Endothelial cell (in vitro differentiated cells): ENCODE measurements at regions not wholly inside any gene's neighbourhood (a gene's known extent, or its start where the extent isn't known, plus 50 kb on each side); places are given as distances from the start of the nearest gene placed in this dataset.

Experiments
- DNase-seq: peaks from one replicate; pipeline ENCODE4 v3.0.0; 2021; ENCODE audit warnings: low spot score
- H3K27ac Mint-ChIP-seq: one replicate; pipeline ENCODE4 v1.8.0; 2021; ENCODE audit warnings: mixed read lengths, inconsistent platforms; ENCODE audit not compliant: unreplicated experiment
- H3K27me3 Mint-ChIP-seq: one replicate; pipeline ENCODE4 v1.8.0; 2021; ENCODE audit warnings: mild to moderate bottlenecking, moderate library complexity, mixed read lengths, inconsistent platforms; ENCODE audit not compliant: unreplicated experiment
- H3K36me3 Mint-ChIP-seq: one replicate; pipeline ENCODE4 v1.8.0; 2021; ENCODE audit warnings: mild to moderate bottlenecking, low read depth, mixed read lengths, inconsistent platforms; ENCODE audit not compliant: unreplicated experiment
- H3K4me1 Mint-ChIP-seq: one replicate; pipeline ENCODE4 v1.8.0; 2021; ENCODE audit warnings: mild to moderate bottlenecking, mixed read lengths, inconsistent platforms; ENCODE audit not compliant: unreplicated experiment
- H3K4me3 Mint-ChIP-seq: one replicate; pipeline ENCODE4 v1.8.0; 2021; ENCODE audit warnings: mild to moderate bottlenecking, mixed read lengths, inconsistent platforms; ENCODE audit not compliant: unreplicated experiment
- H3K9me3 Mint-ChIP-seq: one replicate; pipeline ENCODE4 v1.8.0; 2021; ENCODE audit warnings: mixed read lengths, inconsistent platforms; ENCODE audit not compliant: unreplicated experiment
- TF ChIP-seq, protein P1 (sequence below): fragments of 200-600 bp; sonication (generic); IDR thresholded peaks from one replicate; pipeline ENCODE4 v1.5.0; 2021; ENCODE audit warnings: antibody characterized with exemption; ENCODE audit not compliant: unreplicated experiment

GRCh38 chr9:26415528-26415927 lies 477.1 kb downstream of the CAAP1 start:
- no peaks in the 10 kb centered on the region for H3K27me3 Mint-ChIP-seq
- H3K27ac Mint-ChIP-seq = no peak overlapping the region
- no peaks in the 10 kb centered on the region for H3K36me3 Mint-ChIP-seq
- no peak overlapping the region for H3K4me3 Mint-ChIP-seq
- no peak for DNase-seq
- H3K9me3 Mint-ChIP-seq = no peaks in the 10 kb centered on the region
- no peaks in the 10 kb centered on the region for H3K4me1 Mint-ChIP-seq
- TF ChIP-seq, protein P1, sequence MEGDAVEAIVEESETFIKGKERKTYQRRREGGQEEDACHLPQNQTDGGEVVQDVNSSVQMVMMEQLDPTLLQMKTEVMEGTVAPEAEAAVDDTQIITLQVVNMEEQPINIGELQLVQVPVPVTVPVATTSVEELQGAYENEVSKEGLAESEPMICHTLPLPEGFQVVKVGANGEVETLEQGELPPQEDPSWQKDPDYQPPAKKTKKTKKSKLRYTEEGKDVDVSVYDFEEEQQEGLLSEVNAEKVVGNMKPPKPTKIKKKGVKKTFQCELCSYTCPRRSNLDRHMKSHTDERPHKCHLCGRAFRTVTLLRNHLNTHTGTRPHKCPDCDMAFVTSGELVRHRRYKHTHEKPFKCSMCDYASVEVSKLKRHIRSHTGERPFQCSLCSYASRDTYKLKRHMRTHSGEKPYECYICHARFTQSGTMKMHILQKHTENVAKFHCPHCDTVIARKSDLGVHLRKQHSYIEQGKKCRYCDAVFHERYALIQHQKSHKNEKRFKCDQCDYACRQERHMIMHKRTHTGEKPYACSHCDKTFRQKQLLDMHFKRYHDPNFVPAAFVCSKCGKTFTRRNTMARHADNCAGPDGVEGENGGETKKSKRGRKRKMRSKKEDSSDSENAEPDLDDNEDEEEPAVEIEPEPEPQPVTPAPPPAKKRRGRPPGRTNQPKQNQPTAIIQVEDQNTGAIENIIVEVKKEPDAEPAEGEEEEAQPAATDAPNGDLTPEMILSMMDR = no peak

- H3K27me3 Mint-ChIP-seq = no peaks in the 10 kb centered on the region
- H3K36me3 Mint-ChIP-seq = no peaks in the 10 kb centered on the region
- DNase-seq = no peak
- no peaks in the 10 kb centered on the region for H3K4me1 Mint-ChIP-seq
- TF ChIP-seq, protein P1 = no peak
- H3K4me3 Mint-ChIP-seq = no peak overlapping the region
- no peak overlapping the region for H3K27ac Mint-ChIP-seq
- H3K9me3 Mint-ChIP-seq = no peaks in the 10 kb centered on the region
Observed at GRCh38 chr9:26413611-26414010, 479.0 kb downstream of the CAAP1 start.

- no peaks in the 10 kb centered on the region for H3K27me3 Mint-ChIP-seq
- no peak overlapping the region for H3K27ac Mint-ChIP-seq
- H3K9me3 Mint-ChIP-seq = no peaks in the 10 kb centered on the region
- no peaks in the 10 kb centered on the region for H3K4me1 Mint-ChIP-seq
- DNase-seq = no peak
- TF ChIP-seq, protein P1 = no peak
- H3K36me3 Mint-ChIP-seq = no peaks in the 10 kb centered on the region
- no peak overlapping the region for H3K4me3 Mint-ChIP-seq
Observed at GRCh38 chr9:26412446-26412845, 480.2 kb downstream of the CAAP1 start.

GRCh38 chr9:26406676-26407075 lies 485.9 kb downstream of the CAAP1 start:
- no peaks in the 10 kb centered on the region for H3K4me1 Mint-ChIP-seq
- no peaks in the 10 kb centered on the region for H3K36me3 Mint-ChIP-seq
- TF ChIP-seq, protein P1 = no peak
- no peaks in the 10 kb centered on the region for H3K27me3 Mint-ChIP-seq
- H3K27ac Mint-ChIP-seq = no peak overlapping the region
- DNase-seq = no peak
- no peaks in the 10 kb centered on the region for H3K9me3 Mint-ChIP-seq
- H3K4me3 Mint-ChIP-seq = no peak overlapping the region

DNA sequence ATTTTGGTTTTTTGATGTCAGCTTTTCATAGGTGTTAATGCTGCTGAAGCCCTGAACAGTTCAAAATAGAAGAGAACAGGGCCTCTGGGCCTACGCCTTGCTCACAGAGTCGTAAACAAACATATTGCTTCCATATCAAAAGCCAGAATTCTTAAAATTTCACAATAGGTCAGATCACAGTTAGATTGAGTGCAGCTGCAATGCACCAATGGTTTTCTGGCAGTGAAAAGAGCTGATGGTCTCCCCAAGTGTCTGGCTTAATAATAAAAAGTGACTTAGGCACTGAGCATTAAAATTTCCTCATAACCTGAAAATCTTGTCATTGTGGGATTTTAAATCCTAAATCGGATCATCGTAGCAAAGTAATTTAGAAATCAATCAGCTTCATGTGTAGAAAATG lies 493.0 kb downstream of the CAAP1 start:
- Mint-ChIP-seq H3K36me3 (no peaks in the 10 kb centered on the region), H3K27me3 (no peaks in the 10 kb centered on the region), H3K4me1 (no peaks in the 10 kb centered on the region), H3K27ac (no peak overlapping the region), H3K4me3 (no peak overlapping the region), H3K9me3 (no peaks in the 10 kb centered on the region)
- no peak for DNase-seq
- TF ChIP-seq, protein P1 = no peak
